Mesodermal cell (in vitro differentiated cells): ENCODE measurements at regions not wholly inside any gene's neighbourhood (a gene's known extent, or its start where the extent isn't known, plus 50 kb on each side); places are given as distances from the start of the nearest gene placed in this dataset.

Experiments
- H3K27ac ChIP-seq: 2 replicates; pipeline ENCODE4 v1.7.0; 2013; ENCODE audit warnings: mild to moderate bottlenecking, low read depth, low read length, moderate library complexity; ENCODE audit not compliant: severe bottlenecking
- H3K36me3 ChIP-seq: 2 replicates; pipeline ENCODE4 v1.7.1; 2013; ENCODE audit warnings: mild to moderate bottlenecking, low read length, moderate library complexity; ENCODE audit not compliant: control insufficient read depth, insufficient read depth
- H3K4me1 ChIP-seq: one replicate; pipeline ENCODE4 v1.7.1; 2013; ENCODE audit warnings: mild to moderate bottlenecking, low read length; ENCODE audit not compliant: insufficient read depth, control insufficient read depth, poor library complexity, severe bottlenecking
- H3K4me3 ChIP-seq: 2 replicates; pipeline ENCODE4 v1.7.0; 2013; ENCODE audit warnings: low read length, control low read depth, mild to moderate bottlenecking; ENCODE audit not compliant: insufficient read depth, poor library complexity, severe bottlenecking; ENCODE audit errors: extremely low read depth
- H3K9me3 ChIP-seq: 2 replicates; pipeline ENCODE4 v1.7.1; 2013; ENCODE audit warnings: mild to moderate bottlenecking, low read length, moderate library complexity; ENCODE audit not compliant: control insufficient read depth
- WGBS, 2 experiments: methylation state at CpG; one replicate each; pipeline ENCODE4 v1.1.5; 2013; ENCODE audit warnings: missing lambda C conversion rate in 2 of 2; ENCODE audit not compliant: insufficient coverage in 2 of 2; 5-methylcytosine and 5-hydroxymethylcytosine counted together

DNA sequence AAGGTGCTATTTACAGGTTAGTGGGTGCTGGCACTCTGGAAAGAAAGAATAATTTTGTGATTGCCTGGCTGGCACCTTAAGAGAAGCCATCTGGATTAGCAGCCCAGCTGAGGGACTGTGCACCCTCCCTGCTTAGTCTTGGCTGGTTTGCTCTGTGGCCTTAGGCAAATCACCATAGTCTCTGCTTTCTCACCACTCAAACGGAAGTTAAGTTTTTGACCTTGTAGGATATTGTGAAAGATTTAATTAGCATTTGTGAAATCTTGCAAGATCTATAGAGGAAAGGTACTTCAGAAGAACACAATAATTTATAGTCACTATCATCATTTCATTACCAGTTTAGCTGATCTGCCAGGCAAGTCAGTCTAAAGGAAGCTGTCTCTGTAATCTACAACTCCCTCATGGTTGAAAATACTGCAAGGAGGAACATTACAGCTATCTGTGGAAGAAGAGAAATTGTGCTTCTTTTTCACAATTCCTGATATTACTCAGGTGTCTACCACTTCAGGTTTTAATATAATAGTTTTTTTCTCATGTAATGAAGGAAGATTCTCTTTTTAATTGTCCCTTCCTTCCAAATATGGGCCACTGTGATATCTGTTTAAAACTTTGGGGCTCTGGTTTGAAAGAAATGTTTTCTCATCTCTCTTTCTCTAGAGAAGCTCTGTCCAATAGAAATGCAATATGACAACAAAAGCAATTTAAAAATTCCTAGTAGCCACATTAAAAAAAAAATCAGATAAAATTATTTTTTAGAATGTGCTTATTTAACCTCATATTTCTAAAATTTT lies 219.6 kb downstream of the PTEN start:
- no peaks in the 10 kb centered on the region for H3K4me1 ChIP-seq
- H3K9me3 ChIP-seq = no peaks in the 10 kb centered on the region
- H3K27ac ChIP-seq = no peak overlapping the region
- H3K4me3 ChIP-seq = no peak overlapping the region
- H3K36me3 ChIP-seq = no peaks in the 10 kb centered on the region
- WGBS, 2 experiments = no CpG with 5 or more reads among the region's 1 CpG

DNA sequence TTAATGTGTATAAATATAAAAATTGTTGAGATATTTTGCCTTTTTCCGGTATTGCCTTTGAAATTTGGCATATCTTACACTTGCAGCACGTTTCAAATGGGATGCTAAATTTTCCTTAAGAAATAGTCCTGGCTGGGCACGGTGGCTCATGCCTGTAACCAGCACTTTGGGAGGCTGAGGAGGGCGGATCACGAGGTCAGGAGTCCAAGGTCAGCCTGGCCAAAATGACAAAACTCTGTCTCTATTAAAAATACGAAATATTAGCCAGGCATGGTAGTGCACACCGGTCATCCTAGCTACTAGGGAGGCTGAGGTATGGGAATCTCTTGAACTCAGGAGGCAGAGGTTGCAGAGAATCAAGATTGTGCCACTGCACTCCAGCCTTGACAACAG lies 220.2 kb downstream of the PTEN start:
- Histone ChIP-seq H3K4me3 (no peak overlapping the region), H3K4me1 (no peaks in the 10 kb centered on the region), H3K36me3 (no peaks in the 10 kb centered on the region), H3K27ac (no peak overlapping the region), H3K9me3 (no peaks in the 10 kb centered on the region)
- WGBS, 2 experiments = 93 to 100% methylated on average over 1 to 5 of the region's 7 CpGs

DNA sequence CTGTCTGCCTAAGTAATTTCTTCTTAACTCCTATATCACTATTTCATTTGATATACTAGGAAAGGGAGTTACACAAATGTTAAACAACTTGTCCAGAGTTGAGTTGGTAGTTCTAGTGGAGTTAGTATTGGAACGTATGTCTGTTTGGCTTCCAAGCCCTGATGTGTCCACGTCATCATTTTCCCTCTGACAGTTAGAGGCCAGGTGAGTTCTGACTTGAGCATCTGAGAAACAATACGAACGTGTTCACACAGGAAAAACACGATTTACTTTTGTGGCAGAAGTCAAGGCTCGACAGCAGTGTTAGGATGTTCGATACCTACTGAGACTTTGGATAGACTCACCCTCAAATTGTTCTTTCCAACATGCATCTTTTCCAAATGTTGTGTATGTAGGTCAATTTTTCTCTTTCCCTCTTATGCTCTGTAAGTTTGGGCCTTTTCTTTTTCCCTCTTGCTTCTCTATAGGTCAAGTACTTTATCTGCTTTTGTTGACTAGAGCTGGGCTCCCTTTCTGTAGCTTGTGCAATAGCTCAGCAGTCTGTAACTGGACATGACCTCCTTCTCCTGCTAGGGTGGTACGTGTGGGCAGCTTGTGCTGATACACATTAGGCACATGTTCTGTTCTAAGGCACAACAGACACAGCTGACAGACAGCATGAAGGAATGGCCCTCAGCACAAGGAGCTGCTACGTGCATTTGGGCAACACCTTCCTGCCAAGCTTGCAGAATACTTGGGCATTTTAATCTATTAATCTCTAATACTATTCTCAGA lies 222.9 kb downstream of the PTEN start:
- Histone ChIP-seq H3K9me3 (no peaks in the 10 kb centered on the region), H3K4me3 (no peak overlapping the region), H3K36me3 (no peaks in the 10 kb centered on the region), H3K4me1 (no peaks in the 10 kb centered on the region), H3K27ac (no peak overlapping the region)
- 92 to 94% methylated on average over 6 to 8 of the region's 9 CpGs for WGBS, 2 experiments

DNA sequence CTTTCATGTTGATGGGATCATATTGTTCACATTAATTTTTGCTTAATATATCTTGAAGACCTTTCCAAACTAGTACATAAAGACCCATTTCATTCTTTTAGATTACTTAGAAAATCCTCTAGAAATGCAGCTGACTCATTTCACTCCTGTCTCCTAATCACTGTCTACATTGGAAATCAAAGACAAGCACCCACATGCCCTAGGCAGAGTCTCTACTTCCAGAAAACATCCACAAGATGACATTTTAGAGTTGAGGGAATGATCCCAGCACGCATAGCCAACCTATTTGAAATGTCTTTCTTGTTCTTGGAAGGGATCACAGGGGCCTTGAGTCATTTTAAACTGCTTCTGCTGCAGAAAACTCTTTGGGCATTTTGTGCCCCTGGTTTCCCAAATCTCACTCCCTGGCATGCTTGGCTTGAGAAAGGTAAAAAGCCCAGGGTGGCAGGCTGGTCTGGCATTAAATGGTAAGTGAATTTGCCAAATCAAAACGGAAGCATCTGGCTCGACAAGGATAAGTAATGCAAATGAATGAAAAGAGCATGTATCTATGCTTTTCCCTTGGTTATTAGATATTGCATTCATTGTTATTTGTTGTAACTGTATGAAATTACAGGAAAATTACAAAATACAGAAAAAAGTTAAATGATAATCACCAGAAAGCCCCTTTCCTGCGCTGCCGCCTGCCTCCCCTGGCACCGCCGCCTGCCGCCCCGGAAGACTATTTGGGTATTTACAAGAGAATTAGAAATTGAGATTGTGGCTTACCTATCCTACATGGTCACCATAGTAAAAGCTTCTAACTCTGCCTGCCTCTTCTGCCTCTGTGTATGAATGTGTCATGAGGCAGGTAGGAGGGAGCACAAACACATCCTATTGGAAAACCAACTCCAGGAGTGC lies 225.3 kb downstream of the PTEN start:
- 97 to 100% methylated on average over 3 to 7 of the region's 9 CpGs for WGBS, 2 experiments
- H3K36me3 ChIP-seq = no peaks in the 10 kb centered on the region
- no peaks in the 10 kb centered on the region for H3K9me3 ChIP-seq
- no peak overlapping the region for H3K4me3 ChIP-seq
- H3K4me1 ChIP-seq = no peaks in the 10 kb centered on the region
- H3K27ac ChIP-seq = no peak overlapping the region

DNA sequence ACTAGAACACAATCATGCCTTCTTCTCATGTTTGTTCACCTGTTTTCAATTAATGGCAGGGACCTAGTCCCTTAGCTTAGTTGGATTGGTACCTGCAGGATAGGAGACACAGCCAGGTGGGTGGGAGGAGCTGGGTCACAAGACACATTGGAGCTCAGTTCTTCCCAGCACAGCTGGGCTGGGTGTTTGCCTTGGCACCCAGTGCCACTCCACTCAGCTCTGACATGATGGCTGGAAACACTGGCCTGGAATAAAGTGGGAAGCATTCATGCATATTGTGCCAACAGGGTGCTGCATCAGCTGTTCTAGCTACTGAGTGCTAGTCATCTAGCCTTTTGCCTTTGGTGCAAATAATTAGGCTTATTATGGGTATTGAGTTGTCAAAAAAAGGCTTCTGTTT lies 226.1 kb downstream of the PTEN start:
- no peaks in the 10 kb centered on the region for H3K36me3 ChIP-seq
- H3K27ac ChIP-seq = no peak overlapping the region
- H3K4me1 ChIP-seq = no peaks in the 10 kb centered on the region
- no peak overlapping the region for H3K4me3 ChIP-seq
- H3K9me3 ChIP-seq = no peaks in the 10 kb centered on the region

DNA sequence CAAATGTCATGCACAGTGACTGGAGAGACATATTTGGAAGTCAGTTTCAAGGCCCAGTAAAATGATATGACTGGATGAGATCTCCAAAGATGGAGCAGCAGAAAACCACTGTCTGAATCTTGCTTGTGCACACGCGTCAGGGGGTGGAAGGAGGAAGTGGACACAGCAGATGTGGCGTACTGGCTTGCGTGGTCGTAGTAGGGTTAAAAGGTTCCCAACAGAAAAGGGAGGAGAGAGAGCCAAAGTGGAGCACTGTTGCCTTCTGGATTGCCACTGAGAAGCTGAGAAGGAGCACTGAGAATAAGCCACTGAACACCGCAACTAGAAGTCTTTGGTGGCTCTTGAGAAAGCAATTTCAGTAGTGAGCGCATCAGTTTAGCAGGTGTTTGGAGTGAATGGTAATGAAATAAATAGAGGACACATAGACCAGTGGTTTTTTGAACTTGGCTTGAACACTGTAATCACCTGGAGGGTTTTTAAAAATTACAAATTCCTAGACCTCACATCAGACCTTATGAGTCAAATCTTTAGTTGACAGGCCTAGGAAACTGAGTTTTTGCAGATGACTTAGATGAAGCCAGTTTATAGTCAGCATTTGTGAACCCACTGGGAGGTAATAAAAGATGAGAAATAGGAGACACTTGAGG lies 227.3 kb downstream of the PTEN start:
- Histone ChIP-seq H3K36me3 (no peaks in the 10 kb centered on the region), H3K27ac (no peak overlapping the region), H3K4me3 (no peak overlapping the region), H3K4me1 (no peaks in the 10 kb centered on the region), H3K9me3 (no peaks in the 10 kb centered on the region)
- WGBS, 2 experiments = 95 to 98% methylated on average over 6 to 7 of the region's 7 CpGs

DNA sequence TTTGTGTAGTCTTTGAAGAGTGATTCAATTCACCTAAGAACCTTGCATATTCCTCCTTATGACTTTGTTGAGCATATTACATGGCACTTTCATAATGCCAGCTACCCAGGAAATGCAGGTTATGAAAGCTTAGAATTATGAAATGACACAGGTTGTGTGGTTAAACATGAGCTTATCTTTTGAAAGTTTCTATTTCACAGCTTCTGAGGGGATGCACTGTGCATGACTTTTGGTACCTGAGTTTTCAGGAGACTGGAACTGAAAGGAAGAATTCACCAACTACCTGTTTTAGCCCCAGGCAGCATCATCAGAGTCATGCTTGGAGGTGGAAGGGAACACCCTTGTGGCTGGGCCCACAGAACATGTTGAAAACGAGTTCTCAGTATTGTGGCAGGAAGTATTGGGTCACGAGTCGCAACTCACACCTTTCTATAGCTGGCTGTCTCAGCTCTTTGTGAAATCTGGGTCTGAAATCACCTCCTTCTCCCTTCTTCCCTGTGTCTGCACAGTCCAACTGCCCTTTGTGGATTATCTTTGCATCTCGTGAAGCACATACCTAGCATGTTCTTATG lies 228.2 kb downstream of the PTEN start:
- Histone ChIP-seq H3K9me3 (no peaks in the 10 kb centered on the region), H3K4me3 (no peak overlapping the region), H3K27ac (no peak overlapping the region), H3K36me3 (no peaks in the 10 kb centered on the region), H3K4me1 (no peaks in the 10 kb centered on the region)
- WGBS, 2 experiments = 68 to 88% methylated on average over 3 of the region's 4 CpGs

DNA sequence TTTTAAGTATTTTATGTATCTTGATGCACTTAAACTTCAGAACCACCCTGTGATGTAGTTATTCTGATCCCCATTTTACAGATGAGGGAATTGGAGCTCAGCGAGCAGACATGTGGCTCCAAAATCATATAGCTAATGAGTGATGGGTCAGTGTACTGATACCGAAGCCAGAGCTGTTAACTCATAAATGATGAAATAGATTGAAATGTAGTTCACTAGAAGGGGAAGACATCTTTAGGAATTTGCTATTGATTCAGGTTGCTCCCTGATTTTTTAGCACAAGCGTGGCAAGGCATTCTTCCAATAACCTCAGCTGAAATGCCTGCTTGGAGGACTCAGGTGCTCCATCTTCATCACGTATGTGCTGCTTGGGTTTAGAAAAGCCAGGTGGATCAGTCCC lies 228.8 kb downstream of the PTEN start:
- Histone ChIP-seq H3K36me3 (no peaks in the 10 kb centered on the region), H3K9me3 (no peaks in the 10 kb centered on the region), H3K4me3 (no peak overlapping the region), H3K4me1 (no peaks in the 10 kb centered on the region), H3K27ac (no peak overlapping the region)
- WGBS, 2 experiments = 88 to 95% methylated on average over 2 to 4 of the region's 4 CpGs

DNA sequence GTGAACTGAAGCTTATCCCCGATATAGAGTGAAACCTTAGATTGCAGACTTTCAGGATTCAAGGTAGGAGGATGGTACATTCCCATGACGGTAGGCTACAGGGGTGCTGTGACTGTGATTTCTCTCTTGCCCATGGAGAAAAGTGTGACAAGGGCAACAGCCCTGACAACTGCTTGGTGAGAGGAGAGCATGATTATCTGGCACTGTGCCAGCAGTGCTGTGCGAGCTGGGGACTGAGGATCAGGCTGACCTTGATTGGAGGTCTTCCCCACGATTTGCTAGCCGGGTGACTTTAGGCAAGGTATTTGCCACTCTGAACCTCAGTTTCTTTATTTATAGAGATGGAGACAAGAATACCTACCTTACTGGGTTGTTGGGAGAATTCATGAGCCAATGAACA lies 229.5 kb downstream of the PTEN start:
- Histone ChIP-seq H3K36me3 (no peaks in the 10 kb centered on the region), H3K9me3 (no peaks in the 10 kb centered on the region), H3K27ac (no peak overlapping the region), H3K4me1 (no peaks in the 10 kb centered on the region), H3K4me3 (no peak overlapping the region)
- 86 to 89% methylated on average over 2 to 5 of the region's 5 CpGs for WGBS, 2 experiments

DNA sequence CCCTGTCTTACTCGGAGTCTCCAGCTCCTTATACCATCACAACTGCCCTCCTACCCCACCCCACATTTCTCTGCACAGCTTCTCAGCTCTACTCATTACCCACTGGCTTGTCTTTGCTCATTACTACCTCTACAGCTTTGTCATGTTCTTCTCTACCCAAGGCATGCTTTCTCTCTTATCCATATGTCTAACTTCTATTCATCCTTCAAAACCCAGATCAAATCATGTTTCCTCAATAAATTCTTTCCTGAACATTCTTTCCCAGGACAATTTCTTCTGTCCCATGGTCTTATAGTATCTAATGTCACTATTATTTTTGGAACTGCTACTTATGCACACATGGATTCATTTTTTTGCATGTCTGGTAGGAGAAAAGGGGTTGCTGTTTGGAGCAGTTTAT lies 231.4 kb downstream of the PTEN start:
- WGBS, 2 experiments = 81 to 100% methylated on average over 1 of the region's 1 CpG
- Histone ChIP-seq H3K27ac (no peak overlapping the region), H3K4me1 (no peaks in the 10 kb centered on the region), H3K36me3 (no peaks in the 10 kb centered on the region), H3K4me3 (no peak overlapping the region), H3K9me3 (no peaks in the 10 kb centered on the region)
